Spleen (tissue), 7 donors: ENCODE measurements at regions not wholly inside any gene's neighbourhood (a gene's known extent, or its start where the extent isn't known, plus 50 kb on each side); places are given as distances from the start of the nearest gene placed in this dataset.
"Not testable (repeated sequence)": the region's sequence is repeated elsewhere in the genome, so short reads cannot be mapped to it uniquely, and the experiment has no call there.

Experiments
- POLR2A ChIP-seq, 3 donors: fragments of 450-650 bp; IDR thresholded peaks; one replicate each; pipeline ENCODE4 v1.5.1; 2017; ENCODE audit warnings: antibody characterized with exemption in 3 of 3, mild to moderate bottlenecking in 1 of 3
- POLR2AphosphoS5 ChIP-seq, 3 donors: sonication (generic); formaldehyde crosslinking; IDR thresholded peaks; one replicate each; pipeline ENCODE4 v1.5.1; 2017; ENCODE audit warnings: antibody characterized with exemption in 3 of 3
- TF ChIP-seq, protein P1 (sequence below), 11 experiments: fragments of 200-600 bp in 7 of 11; fragments of 450-650 bp in 4 of 11; sonication (generic) in 4 of 11; IDR thresholded peaks in 8 of 11; conservative IDR thresholded peaks in 3 of 11; 1 replicate in 7 of 11; 2 replicates in 4 of 11; pipeline versions ENCODE4 v1.4.0 to v1.8.0; 2016 to 2021; ENCODE audit warnings: antibody characterized with exemption in 11 of 11, inconsistent platforms in 4 of 11, mild to moderate bottlenecking in 1 of 11
- donor health status: DM: no; HTN: no; CAD: no; lungs with moderate emphysema.
- donor health status: DM: no; HTN: no; CAD: no.
- donor health status: DM: no; HTN: no; CAD: no.

- TF ChIP-seq, protein P1, sequence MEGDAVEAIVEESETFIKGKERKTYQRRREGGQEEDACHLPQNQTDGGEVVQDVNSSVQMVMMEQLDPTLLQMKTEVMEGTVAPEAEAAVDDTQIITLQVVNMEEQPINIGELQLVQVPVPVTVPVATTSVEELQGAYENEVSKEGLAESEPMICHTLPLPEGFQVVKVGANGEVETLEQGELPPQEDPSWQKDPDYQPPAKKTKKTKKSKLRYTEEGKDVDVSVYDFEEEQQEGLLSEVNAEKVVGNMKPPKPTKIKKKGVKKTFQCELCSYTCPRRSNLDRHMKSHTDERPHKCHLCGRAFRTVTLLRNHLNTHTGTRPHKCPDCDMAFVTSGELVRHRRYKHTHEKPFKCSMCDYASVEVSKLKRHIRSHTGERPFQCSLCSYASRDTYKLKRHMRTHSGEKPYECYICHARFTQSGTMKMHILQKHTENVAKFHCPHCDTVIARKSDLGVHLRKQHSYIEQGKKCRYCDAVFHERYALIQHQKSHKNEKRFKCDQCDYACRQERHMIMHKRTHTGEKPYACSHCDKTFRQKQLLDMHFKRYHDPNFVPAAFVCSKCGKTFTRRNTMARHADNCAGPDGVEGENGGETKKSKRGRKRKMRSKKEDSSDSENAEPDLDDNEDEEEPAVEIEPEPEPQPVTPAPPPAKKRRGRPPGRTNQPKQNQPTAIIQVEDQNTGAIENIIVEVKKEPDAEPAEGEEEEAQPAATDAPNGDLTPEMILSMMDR (IDR thresholded peaks at IDR 0.05 in 8 of 11, conservative IDR thresholded peaks at IDR 0.05 in 3 of 11) = not testable (repeated sequence)
- TF ChIP-seq POLR2A, POLR2AphosphoS5 (IDR thresholded peaks at IDR 0.05): not testable (repeated sequence)
Measured at GRCh38 chr6:168913231-168913865, 340.3 kb downstream of the THBS2 start.
